AG08395 (cell line): ENCODE measurements at regions not wholly inside any gene's neighbourhood (a gene's known extent, or its start where the extent isn't known, plus 50 kb on each side); places are given as distances from the start of the nearest gene placed in this dataset.
A peak's percentile ranks its signal among the peaks of the same experiment; 100 is the strongest.

Experiments used
- DNase-seq: peaks from one replicate; pipeline ENCODE4 v3.0.0; 2012; ENCODE audit warnings: mixed read lengths, low spot score

DNA sequence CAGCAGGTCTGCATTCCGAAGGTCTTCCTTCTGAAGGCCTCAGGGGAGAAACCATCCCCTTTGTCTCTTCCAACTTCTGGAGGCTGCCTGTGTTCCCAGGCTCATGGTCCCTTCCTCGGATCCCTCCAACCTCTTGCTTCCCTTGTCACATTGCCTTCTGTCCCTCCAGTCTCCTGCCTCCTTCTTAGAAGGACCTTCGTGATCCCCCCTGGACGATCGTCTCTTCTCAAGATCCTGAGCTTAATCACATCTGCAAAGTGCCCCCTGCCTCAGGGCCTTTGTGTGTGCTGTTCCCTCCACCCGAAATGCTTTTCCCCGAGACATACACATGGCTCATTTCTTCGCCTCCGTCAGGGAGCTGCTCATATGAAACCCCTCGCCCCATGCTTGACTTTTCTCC is 505.8 kb downstream of the SHQ1 start:
- no peak for DNase-seq

DNA sequence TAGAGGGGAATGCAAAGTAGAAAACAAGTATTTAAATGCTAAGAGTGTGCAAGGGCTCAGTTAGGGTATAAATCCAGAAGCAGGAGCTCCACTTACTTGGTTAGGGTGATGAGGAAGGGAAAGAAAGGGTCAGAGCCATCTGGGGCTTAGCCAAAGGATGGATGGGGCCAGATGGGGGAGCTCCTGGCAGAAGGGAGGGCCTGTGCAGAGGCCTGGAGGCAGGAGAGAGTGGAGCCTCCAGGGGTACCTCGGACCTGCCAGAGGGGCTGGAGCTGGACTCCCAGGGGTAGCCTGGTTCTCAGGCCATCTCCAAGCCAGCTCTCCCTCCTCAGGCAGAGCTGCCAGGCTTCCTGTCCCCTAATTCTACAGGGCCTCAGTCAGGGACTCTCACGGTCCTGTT is 506.3 kb downstream of the SHQ1 start:
- no peak for DNase-seq

DNA sequence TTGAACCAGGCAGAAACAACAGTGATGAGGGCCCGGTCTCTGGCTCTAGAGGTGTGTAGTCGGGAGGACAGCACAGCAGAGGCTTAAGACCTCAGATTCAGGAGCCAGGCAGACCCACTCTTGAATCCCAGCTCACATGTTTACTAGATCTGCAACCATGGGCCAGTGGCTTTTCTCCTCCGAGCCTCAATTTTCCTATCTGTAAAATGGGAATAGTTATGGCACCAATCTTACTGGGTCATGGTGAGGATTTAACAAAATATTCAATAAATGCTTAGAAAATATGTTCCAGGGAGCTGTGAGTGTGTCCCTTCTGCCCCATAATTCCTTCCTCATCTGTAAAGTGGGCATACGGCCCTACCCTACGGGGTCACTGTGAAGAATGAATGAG is 506.9 kb downstream of the SHQ1 start:
- DNase-seq, result no peak

DNA sequence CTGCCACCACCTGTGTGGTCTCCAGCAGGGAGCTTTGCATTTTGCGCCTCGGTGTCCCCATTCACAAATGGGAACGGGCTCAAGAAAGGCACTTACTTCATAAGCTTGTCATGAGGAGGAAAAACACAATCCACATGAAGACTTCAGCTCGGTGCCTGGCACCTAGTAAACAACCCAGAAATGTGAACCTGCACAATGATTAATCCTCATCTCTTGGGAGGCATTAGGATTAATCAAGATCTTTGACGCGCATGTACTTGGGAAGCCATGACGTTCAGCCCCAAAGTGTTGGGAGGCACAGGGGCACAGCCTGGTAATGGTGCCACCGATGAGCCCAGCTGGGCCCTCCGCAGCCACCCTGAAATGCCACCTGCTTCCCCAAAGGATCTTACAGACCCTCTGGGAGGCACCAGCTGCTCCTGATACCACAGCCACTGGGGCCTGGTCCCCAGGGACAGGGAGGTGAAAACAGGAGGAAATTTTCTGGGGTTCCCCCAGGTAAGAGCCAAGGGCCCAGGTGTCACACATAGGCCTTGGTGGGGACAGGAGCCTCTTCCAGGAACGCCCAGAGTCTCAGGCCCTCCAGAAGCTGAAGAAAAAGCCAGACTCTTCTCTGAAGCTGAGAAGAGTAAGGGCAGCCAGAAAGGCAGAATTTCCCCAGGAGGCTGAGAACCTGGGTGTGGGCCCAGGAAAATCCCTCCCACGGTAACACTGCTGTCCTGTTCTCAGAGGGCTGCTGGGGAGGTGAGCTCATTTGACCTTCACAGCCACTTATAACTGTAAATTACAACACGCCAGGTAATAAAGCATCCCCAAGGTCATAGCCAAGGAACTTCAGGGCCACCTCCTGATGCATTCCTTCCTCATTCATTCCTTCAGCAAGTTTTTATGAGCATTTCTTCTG is 507.5 kb downstream of the SHQ1 start:
- DNase-seq, result no peak

DNA sequence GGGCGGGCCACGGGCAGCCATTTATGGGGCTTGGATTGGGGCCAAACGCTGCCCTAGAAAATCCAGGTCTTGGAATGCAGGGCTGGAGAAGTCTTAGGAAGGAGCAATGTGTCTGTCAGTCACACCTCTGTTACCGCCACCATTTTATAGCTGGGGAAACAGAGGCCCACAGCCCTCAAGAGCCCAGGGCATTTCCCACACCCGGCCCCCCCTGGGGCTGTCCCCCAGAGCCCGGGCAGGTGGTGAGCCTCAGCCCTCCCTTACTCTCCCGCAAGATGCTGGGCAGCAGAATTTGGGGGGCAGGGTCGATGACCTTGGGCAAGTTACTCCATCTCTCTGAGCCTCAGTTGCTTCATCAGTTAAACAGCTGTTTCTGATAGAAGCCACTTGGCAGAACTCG is 508.2 kb downstream of the SHQ1 start:
- no peak for DNase-seq

DNA sequence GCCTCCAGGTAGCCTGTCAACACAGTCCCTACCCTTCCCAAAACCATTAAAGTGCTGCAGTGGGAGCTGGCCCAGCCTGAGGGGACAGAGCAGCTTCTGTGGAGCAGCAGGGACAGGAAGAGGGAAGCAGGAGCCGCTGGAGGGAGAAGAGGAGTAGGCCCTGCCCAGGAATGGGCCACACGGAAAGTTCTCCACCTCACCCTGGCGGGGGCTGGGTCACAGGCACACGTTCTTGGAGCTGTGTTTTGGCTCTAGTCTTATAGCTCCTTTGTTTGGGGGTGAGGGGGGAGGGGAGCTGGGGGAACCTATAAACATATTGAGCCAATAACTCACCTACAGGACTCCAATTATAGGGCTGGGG is 508.6 kb downstream of the SHQ1 start:
- DNase-seq, result no peak

DNA sequence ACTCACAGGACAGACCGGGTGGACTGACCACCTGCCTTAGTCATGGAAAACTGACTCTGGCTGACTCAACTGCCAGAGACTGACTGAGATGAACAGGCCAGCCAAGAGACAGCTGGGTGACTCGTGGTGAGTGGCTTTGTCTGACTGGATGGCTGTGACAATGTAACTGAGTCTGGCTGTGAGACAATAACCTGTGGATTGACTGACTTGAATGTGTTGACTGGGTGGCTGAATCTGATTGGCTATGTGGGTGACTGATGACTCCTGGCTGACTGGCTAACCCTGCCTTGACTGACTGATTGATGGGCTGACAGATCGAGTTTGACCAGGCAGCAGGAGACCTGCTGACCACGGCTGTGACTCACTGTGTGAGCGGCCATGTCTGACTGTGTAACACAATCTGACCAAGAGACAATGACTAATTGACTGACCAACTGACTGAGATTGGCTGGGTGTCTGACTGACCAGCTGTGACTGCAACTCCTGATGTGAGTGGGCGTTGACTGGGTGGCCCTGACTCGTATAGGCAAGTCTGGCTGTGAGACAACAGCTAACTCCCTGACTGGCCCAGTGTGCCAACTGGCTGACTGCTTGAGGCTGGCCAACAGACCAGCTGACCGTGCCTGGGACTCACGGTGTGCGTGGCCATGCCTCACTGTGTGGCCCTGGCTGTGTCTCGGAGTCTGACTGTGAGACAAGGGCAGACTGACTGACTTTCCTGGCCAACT is 509.1 kb downstream of the SHQ1 start:
- DNase-seq, result peak; percentile 89

DNA sequence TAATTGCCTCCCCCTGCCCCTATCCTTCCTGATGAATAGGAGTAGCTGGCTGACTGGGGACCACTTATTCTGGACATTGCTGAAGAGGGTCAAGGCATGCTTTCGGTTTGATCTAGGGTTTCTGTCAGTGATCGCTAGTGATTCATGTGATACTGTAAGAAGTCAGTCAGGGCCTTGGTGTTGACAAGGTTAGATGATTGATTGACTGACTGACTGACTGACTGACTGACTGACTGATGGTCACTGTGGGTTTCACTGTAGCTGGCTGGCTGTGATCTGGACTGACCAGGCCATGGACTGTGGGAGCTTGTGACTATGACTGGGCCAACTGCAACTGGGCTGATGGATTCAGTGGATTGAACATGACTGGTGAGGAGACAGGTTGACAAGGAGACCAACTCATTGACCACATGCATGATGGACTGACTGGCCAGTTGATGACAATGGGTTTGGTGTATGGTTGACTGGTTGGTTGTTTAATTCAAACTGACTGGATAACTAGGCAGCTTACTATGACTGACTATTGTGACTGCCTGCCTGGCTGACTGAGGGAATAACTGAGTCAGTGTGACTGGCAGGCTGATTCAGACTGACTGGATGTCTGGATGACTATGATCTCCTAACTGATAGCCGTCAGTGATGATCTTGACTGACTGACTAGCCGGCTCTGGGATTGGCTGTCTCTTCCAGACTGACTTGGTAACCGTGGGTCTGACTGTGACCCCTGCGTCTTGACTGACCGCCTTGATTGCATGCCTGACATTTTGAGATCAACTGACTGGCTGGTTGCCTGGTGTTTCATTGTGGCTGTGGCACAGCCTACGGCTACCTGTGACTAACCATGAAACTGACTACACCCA is 509.9 kb downstream of the SHQ1 start:
- DNase-seq, result no peak

DNA sequence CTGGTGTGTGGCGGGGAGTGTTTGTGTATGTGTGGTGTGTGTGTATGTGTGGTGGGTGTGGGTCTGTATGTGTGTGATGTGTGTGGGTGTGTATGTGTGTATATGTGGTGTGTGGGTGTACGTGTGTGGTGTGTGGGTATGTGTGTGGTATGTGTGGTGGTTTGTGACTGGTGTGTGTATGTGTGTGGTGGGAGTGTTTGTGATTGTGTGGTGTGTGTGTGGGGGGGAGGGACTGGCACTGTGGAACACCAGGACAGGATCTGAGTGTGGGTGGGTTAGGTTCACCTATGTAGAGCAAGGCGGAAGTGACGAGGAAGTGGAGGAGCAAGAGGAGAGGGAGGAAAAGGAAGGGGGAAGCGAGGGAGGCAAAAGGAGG is 510.8 kb downstream of the SHQ1 start:
- no peak for DNase-seq

DNA sequence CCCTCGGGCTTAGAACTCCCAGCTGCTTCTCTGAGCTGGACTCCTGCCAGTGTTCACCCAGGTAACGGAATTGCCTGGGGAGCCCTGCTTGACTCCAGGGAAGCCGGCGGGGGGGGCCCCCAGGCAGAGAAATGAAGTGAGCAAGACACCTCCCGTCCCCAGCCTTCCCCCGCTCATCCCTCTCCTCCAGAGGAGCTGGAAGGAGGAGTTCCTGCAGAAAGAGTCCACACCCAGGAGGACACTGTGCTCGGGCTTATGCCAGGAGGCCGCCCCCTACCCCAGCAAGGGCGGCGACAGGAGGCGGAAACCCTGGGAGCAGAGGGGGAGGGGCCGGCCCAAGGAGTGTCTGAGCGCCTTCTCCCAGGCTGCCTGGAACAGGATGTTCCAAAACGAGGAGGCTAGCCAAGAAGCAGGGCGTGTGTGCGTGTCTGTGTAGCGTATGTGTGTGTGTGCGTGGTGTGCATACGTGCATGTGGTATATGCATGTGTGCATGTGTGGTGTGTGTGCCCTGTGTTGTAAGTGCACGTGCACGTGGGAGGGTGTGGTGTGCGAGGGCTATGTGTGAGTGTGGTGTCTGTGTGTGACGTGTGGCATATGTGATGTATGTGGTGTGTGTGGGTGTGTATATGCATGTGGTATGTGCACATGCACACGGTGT is 511.3 kb downstream of the SHQ1 start:
- peak; percentile 61 for DNase-seq

DNA sequence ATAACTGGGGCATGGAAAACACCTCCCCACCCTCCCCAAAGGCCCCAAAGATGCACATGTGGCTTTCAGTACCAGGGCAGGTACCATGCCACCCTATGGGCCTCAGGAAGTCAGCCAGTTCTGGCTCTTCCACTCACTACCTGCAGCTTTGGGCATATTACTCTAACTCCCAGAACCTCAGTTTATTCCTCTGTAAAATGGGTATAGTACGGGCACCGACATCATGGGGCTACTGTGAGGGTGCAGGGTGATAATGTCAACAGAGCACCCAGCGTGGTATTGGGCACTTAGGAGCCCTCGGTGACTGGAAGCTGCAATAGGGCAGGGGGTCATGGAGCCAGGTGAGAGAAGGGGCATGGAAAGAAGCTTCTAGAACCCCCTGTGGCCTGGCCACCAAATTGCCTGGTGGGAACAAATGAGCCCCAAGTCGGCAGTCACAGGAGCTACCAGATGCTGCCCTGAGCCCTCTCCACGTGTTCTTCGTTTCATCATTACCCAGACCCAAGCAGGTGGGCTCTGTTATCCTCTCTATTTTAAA is 512.1 kb downstream of the SHQ1 start:
- no peak for DNase-seq

DNA sequence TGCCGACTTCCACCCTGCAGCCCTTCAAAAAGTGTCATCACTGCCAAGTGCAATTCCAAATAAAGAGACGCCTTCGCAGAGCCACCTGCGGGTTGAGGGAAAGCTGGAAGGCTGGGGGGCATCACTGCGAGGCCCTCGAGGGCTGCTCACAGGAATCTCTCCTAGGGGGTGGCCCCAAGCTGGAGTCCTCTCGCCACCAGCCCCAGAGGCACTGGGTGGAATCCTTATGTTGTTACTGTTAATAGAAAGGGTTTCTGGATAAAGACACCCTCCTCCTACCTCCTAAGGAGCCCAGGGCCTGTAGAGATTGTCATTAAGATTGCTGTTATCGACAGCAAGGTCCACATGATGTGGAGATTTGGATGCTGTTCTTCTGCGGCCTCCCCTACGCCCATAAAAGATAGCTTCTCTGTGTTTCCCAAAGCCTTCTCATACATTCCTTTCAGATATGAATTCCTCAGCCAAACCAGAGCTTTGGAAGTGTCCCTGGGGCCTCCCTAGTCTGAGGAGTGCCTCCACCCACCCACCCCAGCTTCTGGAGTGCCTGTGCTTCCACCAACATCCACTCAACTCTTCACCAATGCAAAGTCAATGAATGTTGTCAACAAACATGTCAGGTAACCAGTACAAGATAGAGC is 512.7 kb downstream of the SHQ1 start:
- no peak for DNase-seq

DNA sequence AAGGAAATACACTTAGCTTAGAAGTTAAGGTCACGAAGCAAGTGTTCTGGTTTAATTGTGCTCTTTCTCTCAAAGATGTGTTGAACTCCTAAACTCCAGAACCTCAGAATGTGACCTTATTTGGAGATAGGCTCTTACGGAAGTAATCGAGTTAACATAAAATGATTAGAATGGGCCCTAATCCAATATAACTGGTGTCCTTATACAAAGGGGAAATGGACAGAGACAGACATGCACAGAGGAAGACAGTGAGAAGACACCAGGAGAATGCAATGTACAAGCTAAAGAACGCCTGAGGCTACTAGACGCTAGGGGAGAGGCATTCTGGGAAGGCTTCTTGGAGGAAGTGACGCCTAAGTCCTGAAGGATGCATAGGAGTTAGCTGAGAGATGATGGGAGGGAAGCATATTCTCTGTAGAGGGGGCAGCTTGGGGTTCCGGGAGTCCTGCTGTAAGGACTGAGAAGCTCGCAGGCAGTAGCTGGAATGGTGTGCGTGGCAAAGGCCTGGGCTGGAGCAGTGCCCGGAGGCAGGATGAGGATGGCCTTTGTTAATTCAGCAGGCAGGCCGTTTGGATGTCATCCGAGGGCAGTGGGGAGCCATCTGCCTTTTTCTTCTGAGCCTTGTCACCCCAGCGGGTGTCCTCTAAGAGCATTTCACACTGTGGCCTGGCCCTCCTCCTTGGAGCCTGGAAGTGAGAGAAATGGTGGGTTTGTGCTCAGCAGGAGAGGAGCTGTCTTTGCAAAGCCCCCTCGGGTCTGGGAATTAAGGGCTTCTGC is 513.4 kb downstream of the SHQ1 start:
- DNase-seq, result no peak

DNA sequence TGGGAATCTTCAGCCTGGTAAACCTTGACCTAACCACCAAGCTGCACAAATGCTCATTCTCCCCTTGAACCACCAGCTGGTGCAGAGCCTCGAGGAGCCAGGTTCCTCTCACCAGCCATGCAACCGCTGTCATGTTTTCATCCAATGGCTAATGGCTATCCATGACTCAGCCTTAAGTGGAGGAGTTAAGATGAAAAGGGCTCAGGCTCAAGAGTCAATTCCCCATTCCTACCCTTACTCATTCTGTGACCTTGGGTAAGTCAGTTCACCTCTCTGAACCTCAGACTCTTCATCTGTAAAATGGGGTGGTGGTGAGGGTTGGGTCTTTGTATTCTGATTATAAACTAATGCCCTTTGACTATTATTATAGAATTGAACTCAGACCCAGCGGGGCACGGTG is 515.6 kb downstream of the SHQ1 start:
- no peak for DNase-seq

DNA sequence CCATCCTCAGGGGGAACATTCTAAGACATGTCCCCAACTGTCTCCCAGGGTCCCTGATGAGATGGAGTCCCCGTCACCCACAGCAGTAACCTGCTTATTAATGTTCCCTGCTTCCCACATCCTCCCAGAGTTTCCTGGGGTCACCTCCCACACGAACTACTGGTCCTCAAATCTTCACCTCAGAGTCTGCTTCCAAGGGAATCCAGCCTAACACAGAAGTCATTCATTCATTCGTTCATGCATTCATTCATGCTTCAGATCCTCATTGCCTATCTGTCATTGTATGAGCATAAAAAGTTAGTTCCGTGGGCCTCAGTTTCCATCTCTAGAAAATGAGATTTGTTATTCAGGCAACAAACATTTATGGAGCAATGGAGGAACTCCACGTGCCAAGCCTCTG is 516.2 kb downstream of the SHQ1 start:
- DNase-seq, result no peak

DNA sequence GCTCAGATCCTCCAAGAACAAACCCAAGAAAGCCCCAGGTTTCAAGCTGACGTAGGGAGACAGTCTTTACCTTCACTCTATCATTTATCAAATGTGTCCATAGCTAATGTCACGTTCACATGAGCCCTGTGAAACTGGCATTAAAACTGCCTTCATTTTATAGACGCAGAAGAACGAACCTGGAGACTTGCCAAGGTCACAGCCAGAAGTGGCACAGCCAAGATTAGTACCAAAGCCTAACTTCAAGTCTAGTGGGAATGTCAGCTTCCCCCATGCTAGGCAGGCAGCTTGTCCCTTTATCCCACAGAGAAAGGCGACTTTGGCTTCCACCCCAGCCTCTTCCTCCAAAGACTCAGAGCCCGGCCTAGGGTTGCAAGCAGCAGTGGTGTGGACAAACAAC is 517.2 kb downstream of the SHQ1 start:
- no peak for DNase-seq

DNA sequence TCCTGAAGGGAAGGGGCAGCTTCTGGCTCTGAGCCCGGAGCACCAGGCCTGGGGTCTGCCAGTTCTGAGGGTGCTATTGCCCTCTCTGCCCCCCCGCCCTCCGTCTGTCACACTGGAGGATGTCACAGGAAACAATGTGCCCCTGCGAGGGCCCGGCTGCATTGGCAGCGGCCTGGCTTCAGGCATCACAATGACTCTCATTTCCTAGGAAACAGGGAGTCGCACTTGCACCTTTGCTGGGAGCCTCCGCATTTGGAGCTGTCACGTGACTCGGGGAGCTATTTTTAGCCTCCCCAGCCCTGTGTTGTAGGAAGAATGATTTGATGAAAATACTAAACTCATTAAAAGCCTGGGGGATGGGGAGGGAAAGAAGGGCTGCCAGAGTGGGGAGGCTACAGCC is 518.9 kb downstream of the SHQ1 start:
- DNase-seq, result no peak

DNA sequence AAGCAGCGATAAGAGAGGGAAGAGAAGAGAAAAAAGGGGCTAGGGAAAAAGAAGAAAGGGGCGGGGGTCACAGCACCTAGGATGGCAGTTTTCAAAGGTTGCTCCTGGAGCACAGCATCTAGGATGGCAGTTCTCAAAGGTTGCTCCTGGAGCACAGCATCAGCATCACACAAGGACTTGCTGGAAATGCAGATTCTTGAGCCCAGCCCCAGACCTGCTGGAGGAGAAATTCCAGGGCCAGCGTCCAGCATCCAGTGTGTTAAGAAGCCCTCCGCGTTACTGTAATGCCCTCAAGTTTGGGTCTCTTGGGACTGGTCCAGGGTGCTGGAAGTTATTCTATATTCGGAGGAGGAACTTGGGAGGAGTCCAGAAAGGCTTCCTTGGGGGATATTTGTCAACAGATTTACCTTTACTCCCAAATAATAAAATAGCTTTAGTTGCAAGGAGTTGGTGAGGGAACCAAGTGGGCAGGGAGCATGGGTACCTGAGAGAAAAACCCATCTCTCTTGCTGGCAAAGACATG is 519.4 kb downstream of the SHQ1 start:
- DNase-seq, result no peak

DNA sequence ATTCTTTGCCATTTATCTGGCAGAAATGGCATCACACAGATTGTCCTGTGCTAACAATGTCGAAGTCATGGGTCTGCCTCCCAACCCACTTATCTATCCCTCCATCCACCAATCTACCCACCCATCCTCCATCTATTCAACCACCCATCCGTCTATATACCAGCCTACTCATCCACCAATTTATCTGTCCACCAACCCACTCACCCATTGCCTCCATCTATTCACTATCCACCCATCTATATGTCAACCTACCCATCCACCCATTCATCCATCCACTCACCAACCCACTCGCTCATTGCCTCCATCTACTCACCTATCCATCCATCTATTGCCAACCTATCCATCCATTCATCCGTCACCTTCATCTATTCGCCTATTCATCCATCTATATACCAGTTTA is 521.2 kb downstream of the SHQ1 start:
- no peak for DNase-seq

DNA sequence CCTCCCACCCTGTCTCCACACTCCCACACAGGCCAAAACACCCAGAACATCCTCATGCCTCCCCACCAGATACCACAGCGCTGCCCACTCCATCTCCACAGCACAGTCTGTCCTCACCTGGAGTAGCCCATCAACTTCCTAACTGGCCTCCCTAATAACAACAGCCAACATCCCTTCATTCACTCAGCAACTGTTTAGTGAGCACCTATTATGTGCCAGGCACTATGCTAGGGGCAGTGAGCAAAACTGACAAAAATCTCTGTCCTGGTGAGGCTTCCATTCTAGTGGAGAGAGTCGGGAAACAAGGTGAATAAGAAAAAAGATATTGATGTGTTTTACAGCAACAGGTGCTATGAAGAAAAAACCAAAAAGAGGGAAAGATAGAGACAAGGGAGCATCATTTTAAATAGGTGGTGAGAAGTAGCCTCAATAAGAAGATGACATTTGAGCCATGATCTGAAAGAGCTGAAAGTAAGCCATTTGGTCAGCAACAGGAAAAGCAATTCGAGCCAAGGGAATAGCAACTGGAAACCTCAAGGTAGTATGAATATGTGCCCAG is 523.9 kb downstream of the SHQ1 start:
- DNase-seq, result no peak
